Hepatocyte (in vitro differentiated cells): ENCODE measurements at regions not wholly inside any gene's neighbourhood (a gene's known extent, or its start where the extent isn't known, plus 50 kb on each side); places are given as distances from the start of the nearest gene placed in this dataset.

ENCODE experiments used
- DNase-seq: peaks from one replicate; pipeline ENCODE4 v3.0.0-alpha.2; 2016; ENCODE audit warnings: low spot score
- H2AFZ ChIP-seq: fragments of 200-600 bp; sonication (generic); 2 replicates; pipeline ENCODE4 v1.6.0; 2016; ENCODE audit warnings: antibody characterized with exemption, mild to moderate bottlenecking
- H3K27ac ChIP-seq: fragments of 200-600 bp; sonication (generic); 2 replicates; pipeline ENCODE4 v1.5.1; 2016; ENCODE audit warnings: mild to moderate bottlenecking
- H3K27me3 ChIP-seq: fragments of 200-600 bp; sonication (generic); 2 replicates; pipeline ENCODE4 v1.6.1; 2016
- H3K36me3 ChIP-seq: fragments of 200-600 bp; sonication (generic); replicated peaks from 2 replicates; pipeline ENCODE4 v1.5.1; 2016; ENCODE audit warnings: low read depth; ENCODE audit not compliant: insufficient read depth
- H3K4me1 ChIP-seq: fragments of 200-600 bp; sonication (generic); 2 replicates; pipeline ENCODE4 v1.5.1; 2016; ENCODE audit warnings: mild to moderate bottlenecking, moderate library complexity; ENCODE audit not compliant: insufficient read depth
- H3K4me2 ChIP-seq: fragments of 200-600 bp; sonication (generic); 2 replicates; pipeline ENCODE4 v1.6.0; 2016
- H3K4me3 ChIP-seq: fragments of 200-600 bp; sonication (generic); 2 replicates; pipeline ENCODE4 v1.5.1; 2016; ENCODE audit warnings: mild to moderate bottlenecking
- H3K79me2 ChIP-seq: fragments of 200-600 bp; sonication (generic); 2 replicates; pipeline ENCODE4 v1.6.0; 2017; ENCODE audit warnings: mild to moderate bottlenecking
- H3K9me2 ChIP-seq: fragments of 200-600 bp; sonication (generic); replicated peaks from 2 replicates; pipeline ENCODE4 v1.6.0; 2017; ENCODE audit warnings: mild to moderate bottlenecking; ENCODE audit not compliant: insufficient read depth
- H3K9me3 ChIP-seq: fragments of 200-600 bp; sonication (generic); 2 replicates; pipeline ENCODE4 v1.5.1; 2016; ENCODE audit warnings: low read depth, mild to moderate bottlenecking
- H4K20me1 ChIP-seq: fragments of 200-600 bp; sonication (generic); 2 replicates; pipeline ENCODE4 v1.6.0; 2016; ENCODE audit warnings: mild to moderate bottlenecking; ENCODE audit not compliant: insufficient read depth, poor library complexity, severe bottlenecking
- CTCF ChIP-seq: fragments of 200-600 bp; sonication (generic); IDR thresholded peaks from 2 replicates; pipeline ENCODE4 v1.5.1; 2016; ENCODE audit warnings: antibody characterized with exemption, mild to moderate bottlenecking; ENCODE audit not compliant: poor library complexity
- EZH2 ChIP-seq: fragments of 200-600 bp; sonication (generic); IDR thresholded peaks from 2 replicates; pipeline ENCODE4 v1.6.1; 2016; ENCODE audit warnings: antibody characterized with exemption, mild to moderate bottlenecking, borderline replicate concordance
- EZH2phosphoT487 ChIP-seq: fragments of 200-600 bp; sonication (generic); IDR thresholded peaks from one replicate; pipeline ENCODE4 v1.6.1; 2018; ENCODE audit warnings: antibody characterized with exemption, mild to moderate bottlenecking, low read depth, moderate library complexity; ENCODE audit not compliant: unreplicated experiment, severe bottlenecking
- WGBS: methylation state at CpG from one replicate; pipeline ENCODE4 v1.1.6; 2016; ENCODE audit warnings: low lambda C conversion rate; ENCODE audit errors: missing lambda C conversion rate; 5-methylcytosine and 5-hydroxymethylcytosine counted together

- H3K4me2 ChIP-seq, result no peak overlapping the region
- H3K27me3 ChIP-seq, result no peaks in the 10 kb centered on the region
- 88% methylated on average over 3 of the region's 3 CpGs for WGBS
- no peak overlapping the region for H3K4me3 ChIP-seq
- no peak for TF ChIP-seq EZH2
- TF ChIP-seq CTCF, result no peak
- TF ChIP-seq EZH2phosphoT487, result no peak
- no peaks in the 10 kb centered on the region for H3K36me3 ChIP-seq
- no peak overlapping the region for H3K27ac ChIP-seq
- no peaks in the 10 kb centered on the region for H4K20me1 ChIP-seq
- no peak overlapping the region for H2AFZ ChIP-seq
- H3K4me1 ChIP-seq, result peaks cover 12% of the 10 kb centered on the region
- H3K79me2 ChIP-seq, result no peaks in the 10 kb centered on the region
- H3K9me3 ChIP-seq, result no peaks in the 10 kb centered on the region
- DNase-seq, result no peak
- H3K9me2 ChIP-seq, result no peaks in the 10 kb centered on the region
Measured at GRCh38 chr2:59583173-59583765, 970.2 kb downstream of the BCL11A start.

- 97% methylated on average over 3 of the region's 3 CpGs for WGBS
Measured at GRCh38 chr2:59578349-59578748, 975.1 kb downstream of the BCL11A start.

GRCh38 chr2:59575191-59575590 is 978.3 kb downstream of the BCL11A start:
- H3K9me2 ChIP-seq, result no peaks in the 10 kb centered on the region
- H4K20me1 ChIP-seq, result no peaks in the 10 kb centered on the region
- no peak for DNase-seq
- H3K27me3 ChIP-seq, result no peaks in the 10 kb centered on the region
- 96% methylated on average over 1 of the region's 1 CpG for whole genome bisulfite sequencing
- H3K27ac ChIP-seq, result no peak overlapping the region
- no peak for TF ChIP-seq EZH2
- TF ChIP-seq EZH2phosphoT487, result no peak
- no peak overlapping the region for H3K4me3 ChIP-seq
- H3K9me3 ChIP-seq, result no peaks in the 10 kb centered on the region
- no peaks in the 10 kb centered on the region for H3K4me1 ChIP-seq
- no peaks in the 10 kb centered on the region for H3K36me3 ChIP-seq
- no peak overlapping the region for H3K4me2 ChIP-seq
- no peaks in the 10 kb centered on the region for H3K79me2 ChIP-seq
- H2AFZ ChIP-seq, result no peak overlapping the region

More at GRCh38 chr2:59578349-59578748, 975.1 kb downstream of the BCL11A start:
- H2AFZ ChIP-seq, result no peak overlapping the region
- no peak overlapping the region for H3K27ac ChIP-seq
- H3K9me3 ChIP-seq, result no peaks in the 10 kb centered on the region
- no peak for DNase-seq
- H3K9me2 ChIP-seq, result no peaks in the 10 kb centered on the region
- no peaks in the 10 kb centered on the region for H3K4me1 ChIP-seq
- TF ChIP-seq EZH2 (no peak), EZH2phosphoT487 (no peak), CTCF (no peak)
- no peak overlapping the region for H3K4me3 ChIP-seq
- H3K79me2 ChIP-seq, result no peaks in the 10 kb centered on the region
- no peaks in the 10 kb centered on the region for H3K27me3 ChIP-seq
- H3K4me2 ChIP-seq, result no peak overlapping the region
- no peaks in the 10 kb centered on the region for H4K20me1 ChIP-seq
- H3K36me3 ChIP-seq, result no peaks in the 10 kb centered on the region

GRCh38 chr2:59572227-59572626 is 981.2 kb downstream of the BCL11A start:
- Histone ChIP-seq H2AFZ (no peak overlapping the region), H3K4me2 (no peak overlapping the region), H3K9me3 (no peaks in the 10 kb centered on the region), H3K9me2 (no peaks in the 10 kb centered on the region), H3K4me3 (no peak overlapping the region), H3K27me3 (no peaks in the 10 kb centered on the region), H3K36me3 (no peaks in the 10 kb centered on the region), H4K20me1 (no peaks in the 10 kb centered on the region), H3K27ac (no peak overlapping the region), H3K4me1 (peaks cover 6% of the 10 kb centered on the region), H3K79me2 (no peaks in the 10 kb centered on the region)
- 36% methylated on average over 4 of the region's 4 CpGs for WGBS
- no peak for DNase-seq
- no peak for TF ChIP-seq CTCF
- TF ChIP-seq EZH2phosphoT487, result no peak
- TF ChIP-seq EZH2, result no peak
